ENCODE measurements at regions not wholly inside any gene's neighbourhood (a gene's known extent, or its start where the extent isn't known, plus 50 kb on each side); places are given as distances from the start of the nearest gene placed in this dataset.

- TF ChIP-seq, protein P1, sequence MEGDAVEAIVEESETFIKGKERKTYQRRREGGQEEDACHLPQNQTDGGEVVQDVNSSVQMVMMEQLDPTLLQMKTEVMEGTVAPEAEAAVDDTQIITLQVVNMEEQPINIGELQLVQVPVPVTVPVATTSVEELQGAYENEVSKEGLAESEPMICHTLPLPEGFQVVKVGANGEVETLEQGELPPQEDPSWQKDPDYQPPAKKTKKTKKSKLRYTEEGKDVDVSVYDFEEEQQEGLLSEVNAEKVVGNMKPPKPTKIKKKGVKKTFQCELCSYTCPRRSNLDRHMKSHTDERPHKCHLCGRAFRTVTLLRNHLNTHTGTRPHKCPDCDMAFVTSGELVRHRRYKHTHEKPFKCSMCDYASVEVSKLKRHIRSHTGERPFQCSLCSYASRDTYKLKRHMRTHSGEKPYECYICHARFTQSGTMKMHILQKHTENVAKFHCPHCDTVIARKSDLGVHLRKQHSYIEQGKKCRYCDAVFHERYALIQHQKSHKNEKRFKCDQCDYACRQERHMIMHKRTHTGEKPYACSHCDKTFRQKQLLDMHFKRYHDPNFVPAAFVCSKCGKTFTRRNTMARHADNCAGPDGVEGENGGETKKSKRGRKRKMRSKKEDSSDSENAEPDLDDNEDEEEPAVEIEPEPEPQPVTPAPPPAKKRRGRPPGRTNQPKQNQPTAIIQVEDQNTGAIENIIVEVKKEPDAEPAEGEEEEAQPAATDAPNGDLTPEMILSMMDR (conservative IDR thresholded peaks at IDR 0.05) = no peak
- TF ChIP-seq ZFX (IDR thresholded peaks at IDR 0.05) = no peak
Observed at GRCh38 chr6:81265106-81265505, 487.4 kb downstream of the TENT5A start.
